Upper lobe of left lung (tissue), 6 donors: ENCODE measurements at regions not wholly inside any gene's neighbourhood (a gene's known extent, or its start where the extent isn't known, plus 50 kb on each side); places are given as distances from the start of the nearest gene placed in this dataset.

Source experiments
- ATAC-seq, 2 donors: fragments of 200-7000 bp; cut with Tn5 transposase; one replicate each; pipeline ENCODE4 v1.9.1; 2022; ENCODE audit warnings: mild to moderate bottlenecking in 2 of 2, moderate library complexity in 2 of 2; ENCODE audit not compliant: low FRiP score in 2 of 2
- DNase-seq, 2 donors: peaks; one replicate each; pipeline ENCODE4 v3.0.0-alpha.2; 2019 to 2020
- H3K27ac ChIP-seq, 4 donors: fragments of 200-600 bp; sonication (generic); one replicate each; pipeline ENCODE4 v1.5.1; 2016 to 2019
- H3K27me3 ChIP-seq, 4 donors: fragments of 200-600 bp; sonication (generic); one replicate each; pipeline ENCODE4 v1.5.1; 2017 to 2019
- H3K36me3 ChIP-seq, 4 donors: fragments of 200-600 bp; sonication (generic); one replicate each; pipeline ENCODE4 v1.5.1; 2016 to 2019
- H3K4me1 ChIP-seq, 4 donors: fragments of 200-600 bp; sonication (generic); one replicate each; pipeline ENCODE4 v1.5.1; 2018 to 2019
- H3K4me3 ChIP-seq, 4 donors: fragments of 200-600 bp; sonication (generic); one replicate each; pipeline ENCODE4 v1.5.1; 2017 to 2019; ENCODE audit warnings: mild to moderate bottlenecking in 2 of 4, moderate library complexity in 1 of 4
- H3K9me3 ChIP-seq, 4 donors: fragments of 200-600 bp; sonication (generic); one replicate each; pipeline ENCODE4 v1.5.1; 2018 to 2019
- CTCF ChIP-seq, 6 experiments: fragments of 450-650 bp in 4 of 6; fragments of 200-600 bp in 2 of 6; sonication (generic) in 2 of 6; IDR thresholded peaks; one replicate each; pipeline ENCODE4 v1.5.1; 2016 to 2019; ENCODE audit warnings: antibody characterized with exemption in 6 of 6
- EP300 ChIP-seq, 4 donors: sonication (generic); formaldehyde crosslinking; IDR thresholded peaks; one replicate each; pipeline ENCODE4 v1.5.1; 2017; ENCODE audit warnings: antibody characterized with exemption in 4 of 4, control low read depth in 2 of 4
- POLR2A ChIP-seq, 4 donors: fragments of 450-650 bp; IDR thresholded peaks; one replicate each; pipeline ENCODE4 v1.5.1; 2016 to 2017; ENCODE audit warnings: antibody characterized with exemption in 4 of 4, mild to moderate bottlenecking in 2 of 4
- POLR2AphosphoS5 ChIP-seq, 2 donors: sonication (generic); formaldehyde crosslinking; IDR thresholded peaks; one replicate each; pipeline ENCODE4 v1.5.1; 2017; ENCODE audit warnings: antibody characterized with exemption in 2 of 2
- WGBS, 2 donors: methylation state at CpG; one replicate each; pipeline ENCODE4 v1.1.5; 2017 to 2018; 5-methylcytosine and 5-hydroxymethylcytosine counted together
- donor health status: DM: no; HTN: no; CAD: no; lungs with moderate emphysema.
- donor health status: DM: no; HTN: yes; CAD: no; lungs with severe emphysema.

- H3K9me3 ChIP-seq = peaks cover 0 to 17% (median 13%) of the 10 kb centered on the region in 4 donors
- H3K27ac ChIP-seq = no peak overlapping the region
- DNase-seq (no peak), ATAC-seq (no peak)
- no peak overlapping the region for H3K4me3 ChIP-seq
- no peaks in the 10 kb centered on the region for H3K27me3 ChIP-seq
- no peaks in the 10 kb centered on the region for H3K36me3 ChIP-seq
- no peak for TF ChIP-seq POLR2AphosphoS5 (IDR thresholded peaks at IDR 0.05)
- no peak for TF ChIP-seq CTCF (IDR thresholded peaks at IDR 0.05)
- TF ChIP-seq POLR2A (IDR thresholded peaks at IDR 0.05) = no peak
- TF ChIP-seq EP300 (IDR thresholded peaks at IDR 0.05) = no peak
- H3K4me1 ChIP-seq = no peaks in the 10 kb centered on the region
Measured at GRCh38 chr5:100421360-100421759, 113.8 kb upstream of the FAM174A start.

- WGBS, 2 donors = 73 to 80% methylated on average over 1 of the region's 1 CpG
- TF ChIP-seq CTCF (IDR thresholded peaks at IDR 0.05) = no peak
- no peak for TF ChIP-seq EP300 (IDR thresholded peaks at IDR 0.05)
- no peak for TF ChIP-seq POLR2AphosphoS5 (IDR thresholded peaks at IDR 0.05)
- no peak for TF ChIP-seq POLR2A (IDR thresholded peaks at IDR 0.05)
Measured at GRCh38 chr5:100418231-100418630, 116.9 kb upstream of the FAM174A start.

GRCh38 chr5:100409660-100410151, 125.5 kb upstream of the FAM174A start:
- no peak for DNase-seq
- H3K36me3 ChIP-seq = no peaks in the 10 kb centered on the region
- H3K27ac ChIP-seq = no peak overlapping the region
- H3K27me3 ChIP-seq = no peaks in the 10 kb centered on the region
- H3K4me3 ChIP-seq = no peak overlapping the region
- H3K9me3 ChIP-seq = no peaks in the 10 kb centered on the region
- TF ChIP-seq CTCF (IDR thresholded peaks at IDR 0.05) = no peak
- no peak for TF ChIP-seq POLR2AphosphoS5 (IDR thresholded peaks at IDR 0.05)
- TF ChIP-seq POLR2A (IDR thresholded peaks at IDR 0.05) = no peak
- no peak for TF ChIP-seq EP300 (IDR thresholded peaks at IDR 0.05)
- H3K4me1 ChIP-seq = no peaks in the 10 kb centered on the region
- ATAC-seq = no peak
- WGBS, 2 donors = 34 to 42% methylated on average over 3 of the region's 3 CpGs

More at GRCh38 chr5:100418231-100418630, 116.9 kb upstream of the FAM174A start:
- no peaks in the 10 kb centered on the region for H3K36me3 ChIP-seq
- DNase-seq (no peak), ATAC-seq (no peak)
- no peaks in the 10 kb centered on the region for H3K4me1 ChIP-seq
- no peak overlapping the region for H3K27ac ChIP-seq
- H3K27me3 ChIP-seq = no peaks in the 10 kb centered on the region
- H3K9me3 ChIP-seq = no peaks in the 10 kb centered on the region
- no peak overlapping the region for H3K4me3 ChIP-seq

- Histone ChIP-seq H3K27me3 (no peaks in the 10 kb centered on the region), H3K27ac (no peak overlapping the region), H3K9me3 (no peaks in the 10 kb centered on the region), H3K4me3 (no peak overlapping the region), H3K4me1 (no peaks in the 10 kb centered on the region), H3K36me3 (no peaks in the 10 kb centered on the region)
- no peak for TF ChIP-seq CTCF (IDR thresholded peaks at IDR 0.05)
- no peak for TF ChIP-seq POLR2AphosphoS5 (IDR thresholded peaks at IDR 0.05)
- TF ChIP-seq POLR2A (IDR thresholded peaks at IDR 0.05) = no peak
- TF ChIP-seq EP300 (IDR thresholded peaks at IDR 0.05) = no peak
- DNase-seq (no peak), ATAC-seq (no peak)
- WGBS, 2 donors = 93 to 94% methylated on average over 3 of the region's 3 CpGs
Measured at GRCh38 chr5:100407053-100407452, 128.1 kb upstream of the FAM174A start.

- TF ChIP-seq EP300 (IDR thresholded peaks at IDR 0.05) = no peak
Measured at GRCh38 chr5:100406640-100407039, 128.5 kb upstream of the FAM174A start.

More at GRCh38 chr5:100406640-100407039, 128.5 kb upstream of the FAM174A start:
- no peaks in the 10 kb centered on the region for H3K4me1 ChIP-seq
- no peak for ATAC-seq
- H3K27ac ChIP-seq = no peak overlapping the region
- no peaks in the 10 kb centered on the region for H3K36me3 ChIP-seq
- no peaks in the 10 kb centered on the region for H3K27me3 ChIP-seq
- H3K4me3 ChIP-seq = no peak overlapping the region
- WGBS, 2 donors = 38 to 47% methylated on average over 2 of the region's 2 CpGs
- no peaks in the 10 kb centered on the region for H3K9me3 ChIP-seq
- DNase-seq = no peak
